ENCODE measurements at regions not wholly inside any gene's neighbourhood (a gene's known extent, or its start where the extent isn't known, plus 50 kb on each side); places are given as distances from the start of the nearest gene placed in this dataset.
"Not testable (repeated sequence)": the region's sequence is repeated elsewhere in the genome, so short reads cannot be mapped to it uniquely, and the experiment has no call there.

GRCh38 chr2:207370646-207371045 lies 159.1 kb upstream of the CREB1 start:
- no peaks in the 10 kb centered on the region for H3K9me3 ChIP-seq (ENCODE audit: low read length)
- no peaks in the 10 kb centered on the region for H3K4me1 ChIP-seq (ENCODE audit: low read length)
- H3K79me2 ChIP-seq (ENCODE audit: low read length), result no peaks in the 10 kb centered on the region
- H3K9me2 ChIP-seq (replicated peaks; ENCODE audit: insufficient read depth, low read length), result no peaks in the 10 kb centered on the region
- no peak overlapping the region for H2AFZ ChIP-seq (ENCODE audit: low read length)
- no peak overlapping the region for H3K9ac ChIP-seq (ENCODE audit: low read length)
- no peaks in the 10 kb centered on the region for H3K36me3 ChIP-seq (ENCODE audit: insufficient read depth, low read length)
- H4K20me1 ChIP-seq (ENCODE audit: insufficient read depth, low read depth, low read length), result no peaks in the 10 kb centered on the region
- H3K4me2 ChIP-seq (ENCODE audit: low read depth, low read length, poor library complexity, severe bottlenecking), result no peak overlapping the region
- no peak for DNase-seq
- H3K4me3 ChIP-seq (ENCODE audit: low read length), result no peak overlapping the region
- H3K27me3 ChIP-seq (ENCODE audit: low read length), result no peaks in the 10 kb centered on the region
- no peak overlapping the region for H3K27ac ChIP-seq (ENCODE audit: low read length)

- H3K4me2 ChIP-seq (ENCODE audit: low read depth, low read length, poor library complexity, severe bottlenecking), result no peak overlapping the region
- no peak overlapping the region for H3K9ac ChIP-seq (ENCODE audit: low read length)
- no peak for DNase-seq
- H2AFZ ChIP-seq (ENCODE audit: low read length), result no peak overlapping the region
- H3K4me1 ChIP-seq (ENCODE audit: low read length), result no peaks in the 10 kb centered on the region
- H4K20me1 ChIP-seq (ENCODE audit: insufficient read depth, low read depth, low read length), result no peaks in the 10 kb centered on the region
- no peak overlapping the region for H3K4me3 ChIP-seq (ENCODE audit: low read length)
- no peaks in the 10 kb centered on the region for H3K36me3 ChIP-seq (ENCODE audit: insufficient read depth, low read length)
- H3K9me3 ChIP-seq (ENCODE audit: low read length), result no peaks in the 10 kb centered on the region
- no peak overlapping the region for H3K27ac ChIP-seq (ENCODE audit: low read length)
- H3K9me2 ChIP-seq (replicated peaks; ENCODE audit: insufficient read depth, low read length), result no peaks in the 10 kb centered on the region
- H3K27me3 ChIP-seq (ENCODE audit: low read length), result no peaks in the 10 kb centered on the region
- H3K79me2 ChIP-seq (ENCODE audit: low read length), result no peaks in the 10 kb centered on the region
Measured at GRCh38 chr2:207371877-207372276, 157.9 kb upstream of the CREB1 start.

- no peak for DNase-seq
- Histone ChIP-seq H4K20me1 (ENCODE audit: insufficient read depth, low read depth, low read length) (no peaks in the 10 kb centered on the region), H3K27me3 (ENCODE audit: low read length) (no peaks in the 10 kb centered on the region), H3K9me2 (replicated peaks; ENCODE audit: insufficient read depth, low read length) (no peaks in the 10 kb centered on the region), H3K4me2 (ENCODE audit: low read depth, low read length, poor library complexity, severe bottlenecking) (no peak overlapping the region), H3K79me2 (ENCODE audit: low read length) (no peaks in the 10 kb centered on the region), H3K9ac (ENCODE audit: low read length) (no peak overlapping the region), H3K9me3 (ENCODE audit: low read length) (no peaks in the 10 kb centered on the region), H3K4me1 (ENCODE audit: low read length) (no peaks in the 10 kb centered on the region), H3K4me3 (ENCODE audit: low read length) (no peak overlapping the region), H2AFZ (ENCODE audit: low read length) (no peak overlapping the region), H3K36me3 (ENCODE audit: insufficient read depth, low read length) (no peaks in the 10 kb centered on the region), H3K27ac (ENCODE audit: low read length) (no peak overlapping the region)
Measured at GRCh38 chr2:207372483-207372882, 157.3 kb upstream of the CREB1 start.

GRCh38 chr2:207375207-207375875 lies 154.4 kb upstream of the CREB1 start:
- DNase-seq, result peak; percentile 34
- Histone ChIP-seq H3K4me3 (ENCODE audit: low read length) (no peak overlapping the region), H3K79me2 (ENCODE audit: low read length) (no peaks in the 10 kb centered on the region), H3K4me1 (ENCODE audit: low read length) (no peaks in the 10 kb centered on the region), H3K9ac (ENCODE audit: low read length) (no peak overlapping the region), H3K4me2 (ENCODE audit: low read depth, low read length, poor library complexity, severe bottlenecking) (no peak overlapping the region), H3K27me3 (ENCODE audit: low read length) (no peaks in the 10 kb centered on the region), H3K27ac (ENCODE audit: low read length) (no peak overlapping the region), H3K36me3 (ENCODE audit: insufficient read depth, low read length) (no peaks in the 10 kb centered on the region), H3K9me2 (replicated peaks; ENCODE audit: insufficient read depth, low read length) (no peaks in the 10 kb centered on the region), H4K20me1 (ENCODE audit: insufficient read depth, low read depth, low read length) (no peaks in the 10 kb centered on the region), H2AFZ (ENCODE audit: low read length) (no peak overlapping the region), H3K9me3 (ENCODE audit: low read length) (no peaks in the 10 kb centered on the region)

GRCh38 chr2:207378620-207379019 lies 151.1 kb upstream of the CREB1 start:
- not testable (repeated sequence) for H3K36me3 ChIP-seq (ENCODE audit: insufficient read depth, low read length); H3K4me2 ChIP-seq (ENCODE audit: low read depth, low read length, poor library complexity, severe bottlenecking); H2AFZ ChIP-seq (ENCODE audit: low read length); H4K20me1 ChIP-seq (ENCODE audit: insufficient read depth, low read depth, low read length); H3K9me3 ChIP-seq (ENCODE audit: low read length); H3K4me3 ChIP-seq (ENCODE audit: low read length); H3K79me2 ChIP-seq (ENCODE audit: low read length); H3K4me1 ChIP-seq (ENCODE audit: low read length); DNase-seq; H3K9me2 ChIP-seq (replicated peaks; ENCODE audit: insufficient read depth, low read length); H3K27me3 ChIP-seq (ENCODE audit: low read length); H3K27ac ChIP-seq (ENCODE audit: low read length); H3K9ac ChIP-seq (ENCODE audit: low read length)

GRCh38 chr2:207385076-207385475 lies 144.7 kb upstream of the CREB1 start:
- no peak for DNase-seq
- Histone ChIP-seq H3K4me3 (ENCODE audit: low read length) (no peak overlapping the region), H3K9me3 (ENCODE audit: low read length) (peaks cover 9% of the 10 kb centered on the region), H3K79me2 (ENCODE audit: low read length) (no peaks in the 10 kb centered on the region), H3K36me3 (ENCODE audit: insufficient read depth, low read length) (no peaks in the 10 kb centered on the region), H3K4me2 (ENCODE audit: low read depth, low read length, poor library complexity, severe bottlenecking) (no peak overlapping the region), H4K20me1 (ENCODE audit: insufficient read depth, low read depth, low read length) (no peaks in the 10 kb centered on the region), H3K9ac (ENCODE audit: low read length) (no peak overlapping the region), H3K27ac (ENCODE audit: low read length) (no peak overlapping the region), H3K9me2 (replicated peaks; ENCODE audit: insufficient read depth, low read length) (no peaks in the 10 kb centered on the region), H3K4me1 (ENCODE audit: low read length) (no peaks in the 10 kb centered on the region), H3K27me3 (ENCODE audit: low read length) (no peaks in the 10 kb centered on the region), H2AFZ (ENCODE audit: low read length) (no peak overlapping the region)

- H3K79me2 ChIP-seq (ENCODE audit: low read length), result no peaks in the 10 kb centered on the region
- no peak overlapping the region for H3K4me2 ChIP-seq (ENCODE audit: low read depth, low read length, poor library complexity, severe bottlenecking)
- no peaks in the 10 kb centered on the region for H3K4me1 ChIP-seq (ENCODE audit: low read length)
- no peaks in the 10 kb centered on the region for H4K20me1 ChIP-seq (ENCODE audit: insufficient read depth, low read depth, low read length)
- no peak overlapping the region for H3K4me3 ChIP-seq (ENCODE audit: low read length)
- no peak overlapping the region for H3K9ac ChIP-seq (ENCODE audit: low read length)
- peaks cover 9% of the 10 kb centered on the region for H3K9me3 ChIP-seq (ENCODE audit: low read length)
- H3K9me2 ChIP-seq (replicated peaks; ENCODE audit: insufficient read depth, low read length), result no peaks in the 10 kb centered on the region
- no peak for DNase-seq
- no peak overlapping the region for H2AFZ ChIP-seq (ENCODE audit: low read length)
- H3K36me3 ChIP-seq (ENCODE audit: insufficient read depth, low read length), result no peaks in the 10 kb centered on the region
- H3K27me3 ChIP-seq (ENCODE audit: low read length), result no peaks in the 10 kb centered on the region
- no peak overlapping the region for H3K27ac ChIP-seq (ENCODE audit: low read length)
Measured at GRCh38 chr2:207385903-207386302, 143.9 kb upstream of the CREB1 start.

- Histone ChIP-seq H3K4me1 (ENCODE audit: low read length) (no peaks in the 10 kb centered on the region), H3K9me3 (ENCODE audit: low read length) (peaks cover 7% of the 10 kb centered on the region), H2AFZ (ENCODE audit: low read length) (no peak overlapping the region), H3K4me2 (ENCODE audit: low read depth, low read length, poor library complexity, severe bottlenecking) (no peak overlapping the region), H3K9ac (ENCODE audit: low read length) (no peak overlapping the region), H3K9me2 (replicated peaks; ENCODE audit: insufficient read depth, low read length) (no peaks in the 10 kb centered on the region), H3K79me2 (ENCODE audit: low read length) (no peaks in the 10 kb centered on the region), H3K4me3 (ENCODE audit: low read length) (no peak overlapping the region), H3K36me3 (ENCODE audit: insufficient read depth, low read length) (no peaks in the 10 kb centered on the region), H4K20me1 (ENCODE audit: insufficient read depth, low read depth, low read length) (no peaks in the 10 kb centered on the region), H3K27me3 (ENCODE audit: low read length) (no peaks in the 10 kb centered on the region), H3K27ac (ENCODE audit: low read length) (no peak overlapping the region)
- DNase-seq, result no peak
Measured at GRCh38 chr2:207387001-207387571, 142.7 kb upstream of the CREB1 start.
